Mesenteric fat pad (tissue), 1 donor: ENCODE measurements at regions not wholly inside any gene's neighbourhood (a gene's known extent, or its start where the extent isn't known, plus 50 kb on each side); places are given as distances from the start of the nearest gene placed in this dataset.
"Not testable (repeated sequence)": the region's sequence is repeated elsewhere in the genome, so short reads cannot be mapped to it uniquely, and the experiment has no call there.

Experiments used
- DNase-seq: peaks from one replicate; pipeline ENCODE4 v3.0.0-alpha.2; 2020; ENCODE audit warnings: low spot score
- donor health status: DM: yes; HTN: yes; CAD: no.

GRCh38 chr1:47491341-47491753, 53.5 kb downstream of the FOXD2 start:
- no peak for DNase-seq

GRCh38 chr1:47495176-47495713, 57.4 kb downstream of the FOXD2 start:
- no peak for DNase-seq

- no peak for DNase-seq
These were observed 60.7 kb downstream of the FOXD2 start for GRCh38 chr1:47498551-47498950.

- DNase-seq, result peak; percentile 12
These were observed 63.2 kb downstream of the FOXD2 start for GRCh38 chr1:47501069-47501468.

GRCh38 chr1:47502746-47503370, 65.0 kb downstream of the FOXD2 start:
- peak; percentile 78 for DNase-seq

- not testable (repeated sequence) for DNase-seq
These were observed 67.0 kb downstream of the FOXD2 start for GRCh38 chr1:47504840-47505239.

- no peak for DNase-seq
These were observed 67.4 kb downstream of the FOXD2 start for GRCh38 chr1:47505267-47505666.

GRCh38 chr1:47506053-47506452, 68.2 kb downstream of the FOXD2 start:
- DNase-seq, result no peak

GRCh38 chr1:47507144-47507543, 69.3 kb downstream of the FOXD2 start:
- DNase-seq, result no peak

- DNase-seq, result no peak
These were observed 70.2 kb downstream of the FOXD2 start for GRCh38 chr1:47507881-47508701.

- DNase-seq, result no peak
These were observed 71.0 kb downstream of the FOXD2 start for GRCh38 chr1:47508702-47509431.

- peak; percentile 76 for DNase-seq
These were observed 72.5 kb downstream of the FOXD2 start for GRCh38 chr1:47510282-47510811.

- DNase-seq, result no peak
These were observed 74.0 kb downstream of the FOXD2 start for GRCh38 chr1:47511825-47512224.

- no peak for DNase-seq
These were observed 75.5 kb downstream of the FOXD2 start for GRCh38 chr1:47513393-47513792.

GRCh38 chr1:47514229-47514628, 76.4 kb downstream of the FOXD2 start:
- no peak for DNase-seq

- DNase-seq, result no peak
These were observed 77.4 kb downstream of the FOXD2 start for GRCh38 chr1:47515164-47515789.

GRCh38 chr1:47517946-47518345, 80.1 kb downstream of the FOXD2 start:
- no peak for DNase-seq

GRCh38 chr1:47519491-47519890, 81.6 kb downstream of the FOXD2 start:
- DNase-seq, result no peak

GRCh38 chr1:47519971-47520370, 82.1 kb downstream of the FOXD2 start:
- no peak for DNase-seq

GRCh38 chr1:47521034-47521881, 83.4 kb downstream of the FOXD2 start:
- no peak for DNase-seq
